ENCODE measurements at regions not wholly inside any gene's neighbourhood (a gene's known extent, or its start where the extent isn't known, plus 50 kb on each side); places are given as distances from the start of the nearest gene placed in this dataset.

DNA sequence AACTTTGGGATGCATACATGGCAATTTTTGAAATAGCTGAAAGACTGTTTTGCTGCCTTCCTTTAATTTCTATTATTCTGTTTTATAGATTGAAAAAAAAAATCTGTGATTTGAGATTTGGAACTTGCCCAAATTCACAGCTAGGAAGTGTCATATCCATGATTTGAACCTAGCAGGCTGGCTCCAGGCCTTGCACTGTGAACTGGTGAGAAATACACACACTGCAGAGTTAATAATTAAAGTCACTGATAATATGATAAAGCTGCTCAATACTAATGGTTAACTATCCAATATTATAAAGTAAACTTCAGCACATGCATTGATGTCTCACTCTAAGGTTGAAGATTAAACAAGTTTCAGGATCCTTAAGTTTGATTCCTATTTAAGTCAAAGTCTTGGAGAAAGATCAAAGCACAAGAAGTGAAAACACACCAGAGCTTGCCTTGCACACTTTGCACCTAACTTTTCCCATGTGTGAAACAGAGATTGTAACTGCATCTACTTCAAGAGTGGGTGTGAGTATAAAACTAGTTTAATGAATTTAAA is 150.6 kb upstream of the CCDC179 start:
- Histone ChIP-seq H3K36me3 (no peaks in the 10 kb centered on the region), H3K9me3 (no peaks in the 10 kb centered on the region), H3K4me3 (no peak overlapping the region), H3K27me3 (no peaks in the 10 kb centered on the region)
- no peak for DNase-seq

DNA sequence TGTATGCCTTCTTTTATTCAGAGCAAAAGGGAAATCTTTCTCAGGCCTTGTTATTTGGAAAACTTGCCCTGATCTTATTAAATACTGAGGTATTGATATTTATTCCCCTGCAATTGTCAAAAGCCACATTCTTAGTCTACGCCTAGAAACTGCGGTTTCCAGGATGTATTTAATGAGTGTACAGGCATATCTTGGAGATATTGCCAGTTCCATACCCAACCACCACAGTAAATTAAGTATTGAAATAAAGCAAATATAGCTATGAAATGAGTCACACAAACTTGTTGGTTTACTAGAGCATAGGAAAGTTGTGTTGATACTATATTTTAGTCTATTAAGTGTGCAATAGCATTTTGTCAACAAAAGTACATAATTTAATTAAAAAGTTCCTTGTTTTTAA is 152.7 kb upstream of the CCDC179 start:
- DNase-seq = no peak
- no peaks in the 10 kb centered on the region for H3K9me3 ChIP-seq
- H3K36me3 ChIP-seq = no peaks in the 10 kb centered on the region
- no peaks in the 10 kb centered on the region for H3K27me3 ChIP-seq
- H3K4me3 ChIP-seq = no peak overlapping the region

DNA sequence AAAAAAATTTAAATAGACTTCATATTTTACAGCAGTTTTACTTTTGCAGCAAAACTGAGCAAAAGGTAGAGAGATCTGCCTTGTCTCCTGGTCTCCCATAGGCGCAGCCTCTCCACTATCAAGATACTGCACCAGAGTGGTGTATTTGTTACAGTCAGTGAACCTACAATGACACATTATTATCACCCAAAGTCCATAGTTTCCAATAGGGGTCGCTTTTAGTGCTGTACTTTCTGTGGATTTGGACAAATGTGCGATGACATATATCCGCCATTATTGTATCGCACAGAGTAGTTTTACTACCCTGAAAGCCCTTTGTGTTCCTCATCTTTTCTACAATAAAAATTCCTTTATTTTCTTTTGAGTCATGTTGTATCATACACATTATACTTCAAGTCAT is 153.2 kb upstream of the CCDC179 start:
- no peaks in the 10 kb centered on the region for H3K27me3 ChIP-seq
- H3K36me3 ChIP-seq = no peaks in the 10 kb centered on the region
- no peaks in the 10 kb centered on the region for H3K9me3 ChIP-seq
- no peak for DNase-seq
- H3K4me3 ChIP-seq = no peak overlapping the region

DNA sequence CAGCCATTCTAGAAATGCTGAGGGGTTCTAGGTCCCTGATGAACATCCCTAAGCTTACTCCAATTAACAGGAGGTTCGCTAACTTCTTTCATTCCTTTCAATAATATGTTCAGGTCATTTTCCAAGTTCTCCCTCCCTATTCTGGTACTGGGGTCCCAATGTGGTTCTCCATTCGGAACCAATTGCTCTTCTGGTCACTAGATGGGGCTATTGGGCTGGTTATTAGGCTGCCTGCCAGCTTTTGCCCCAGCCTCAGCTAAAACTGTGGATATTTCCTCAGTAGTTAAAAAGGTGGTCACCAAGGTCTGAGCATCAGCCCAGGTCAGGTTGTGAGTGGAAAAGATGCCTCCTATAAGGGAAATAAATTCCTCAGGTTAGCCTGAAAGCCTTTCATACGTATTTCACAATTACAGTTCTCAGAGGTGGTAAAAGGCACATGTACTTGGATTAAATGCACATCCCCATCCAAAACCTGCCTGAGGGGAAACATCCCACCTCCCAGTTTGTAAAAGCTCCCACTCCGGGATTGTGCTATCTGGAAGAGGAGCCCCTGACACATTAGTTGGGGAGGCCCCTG is 161.1 kb upstream of the CCDC179 start:
- no peak for DNase-seq
- Histone ChIP-seq H3K27me3 (no peaks in the 10 kb centered on the region), H3K9me3 (no peaks in the 10 kb centered on the region), H3K36me3 (no peaks in the 10 kb centered on the region), H3K4me3 (no peak overlapping the region)

DNA sequence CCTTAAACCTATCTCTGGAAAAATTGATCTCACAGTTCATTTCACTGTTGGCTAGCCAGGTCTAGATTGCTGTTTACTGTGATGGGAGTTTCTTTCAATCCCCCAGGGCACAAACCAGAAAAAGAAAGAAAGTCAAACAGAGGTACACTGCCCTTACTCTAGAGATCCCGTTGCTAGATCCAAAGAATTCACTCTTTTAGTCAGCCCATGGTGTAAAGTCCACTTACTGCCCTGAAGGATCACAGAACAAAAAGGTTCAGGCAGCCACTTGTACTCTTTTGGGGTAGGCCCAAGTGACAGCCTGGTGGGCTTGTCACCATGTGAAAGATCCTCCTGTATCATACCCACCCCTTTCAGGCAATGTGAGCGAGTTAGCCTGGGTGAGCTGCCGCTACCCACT is 162.6 kb upstream of the CCDC179 start:
- Histone ChIP-seq H3K4me3 (no peak overlapping the region), H3K27me3 (no peaks in the 10 kb centered on the region), H3K36me3 (no peaks in the 10 kb centered on the region), H3K9me3 (no peaks in the 10 kb centered on the region)
- no peak for DNase-seq

DNA sequence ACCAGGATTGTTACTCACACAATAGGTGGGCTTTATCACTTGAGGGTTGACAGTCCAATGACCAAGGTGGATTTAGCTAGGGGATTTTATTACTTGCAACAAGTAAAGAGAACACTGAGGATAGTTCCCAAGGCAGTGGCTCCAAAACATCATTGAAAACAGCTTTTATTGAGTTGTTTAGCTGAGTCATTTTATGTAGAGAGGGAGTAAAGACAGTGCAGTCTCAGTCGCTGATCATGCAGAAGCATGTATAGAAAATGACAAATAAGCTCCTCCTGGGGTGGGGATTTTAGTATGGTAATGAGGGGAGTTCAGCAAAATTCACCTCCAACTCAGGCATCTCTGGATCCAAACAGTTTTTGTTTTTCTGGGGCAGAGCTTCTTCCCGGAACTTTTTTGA is 163.0 kb upstream of the CCDC179 start:
- no peak for DNase-seq
- Histone ChIP-seq H3K9me3 (no peaks in the 10 kb centered on the region), H3K36me3 (no peaks in the 10 kb centered on the region), H3K4me3 (no peak overlapping the region), H3K27me3 (no peaks in the 10 kb centered on the region)

DNA sequence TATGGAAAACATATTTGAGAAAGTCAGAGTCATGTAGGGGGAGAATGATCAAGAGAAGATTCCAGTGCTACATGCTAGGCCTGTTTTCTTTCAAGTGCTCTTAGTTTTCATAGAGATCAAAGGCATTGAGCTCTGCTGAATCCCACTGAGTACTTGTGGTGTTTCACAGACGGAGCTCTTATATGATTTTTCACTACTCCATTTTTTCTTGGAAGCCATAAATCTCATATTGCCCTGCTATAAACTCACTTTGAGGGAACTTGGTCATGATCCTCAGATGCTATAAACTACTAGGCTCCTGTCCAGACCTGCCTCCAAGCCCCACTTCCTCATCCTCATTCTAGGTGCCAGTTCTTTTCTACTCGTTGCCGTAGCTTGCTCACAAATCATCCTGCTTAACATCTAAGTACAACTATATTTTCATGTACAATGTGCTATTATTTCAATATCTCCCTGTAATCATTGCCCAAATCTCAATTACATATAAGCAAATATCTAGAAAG is 180.8 kb upstream of the CCDC179 start:
- H3K27me3 ChIP-seq = no peaks in the 10 kb centered on the region
- H3K9me3 ChIP-seq = no peaks in the 10 kb centered on the region
- H3K4me3 ChIP-seq = no peak overlapping the region
- no peaks in the 10 kb centered on the region for H3K36me3 ChIP-seq
- DNase-seq = no peak

DNA sequence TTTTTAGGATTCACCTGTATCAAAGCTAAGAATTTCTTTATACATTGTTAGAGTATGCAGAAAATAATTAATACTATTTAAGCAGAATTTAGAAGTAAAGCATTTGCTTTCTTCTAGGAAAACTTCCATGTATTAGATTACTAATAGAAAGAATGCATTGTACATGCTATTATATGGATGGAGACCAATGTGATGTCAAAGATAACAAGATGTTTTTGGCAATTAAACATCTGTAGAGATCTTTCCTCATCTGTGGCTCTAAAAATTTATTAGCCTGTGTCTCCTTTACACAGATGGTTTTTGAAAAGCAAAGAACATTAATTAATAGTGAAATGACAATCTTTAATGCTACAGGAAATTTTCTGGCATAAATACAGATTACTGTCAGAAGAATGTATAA is 198.4 kb upstream of the CCDC179 start:
- H3K27me3 ChIP-seq = no peaks in the 10 kb centered on the region
- no peaks in the 10 kb centered on the region for H3K36me3 ChIP-seq
- no peak for DNase-seq
- H3K4me3 ChIP-seq = no peak overlapping the region
- H3K9me3 ChIP-seq = no peaks in the 10 kb centered on the region

DNA sequence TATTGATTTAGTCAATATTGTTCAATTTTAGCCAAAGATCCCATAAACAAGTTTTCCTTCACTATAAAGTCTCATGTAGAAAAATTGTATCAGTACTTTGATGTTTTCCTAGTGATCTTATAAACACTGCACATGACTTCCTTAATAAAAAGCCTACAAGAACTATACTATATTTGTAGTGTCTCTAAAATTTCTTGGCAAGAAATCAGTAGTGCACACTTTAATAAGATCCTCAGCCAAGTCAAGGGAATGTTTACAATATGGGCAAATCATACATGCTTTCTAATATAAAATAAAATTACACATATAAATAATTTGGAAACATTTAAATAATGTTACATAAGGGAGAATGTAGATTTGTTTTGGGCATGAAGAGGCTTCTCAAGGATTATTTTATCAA is 203.0 kb upstream of the CCDC179 start:
- Histone ChIP-seq H3K36me3 (no peaks in the 10 kb centered on the region), H3K9me3 (no peaks in the 10 kb centered on the region), H3K4me3 (no peak overlapping the region), H3K27me3 (no peaks in the 10 kb centered on the region)
- no peak for DNase-seq

DNA sequence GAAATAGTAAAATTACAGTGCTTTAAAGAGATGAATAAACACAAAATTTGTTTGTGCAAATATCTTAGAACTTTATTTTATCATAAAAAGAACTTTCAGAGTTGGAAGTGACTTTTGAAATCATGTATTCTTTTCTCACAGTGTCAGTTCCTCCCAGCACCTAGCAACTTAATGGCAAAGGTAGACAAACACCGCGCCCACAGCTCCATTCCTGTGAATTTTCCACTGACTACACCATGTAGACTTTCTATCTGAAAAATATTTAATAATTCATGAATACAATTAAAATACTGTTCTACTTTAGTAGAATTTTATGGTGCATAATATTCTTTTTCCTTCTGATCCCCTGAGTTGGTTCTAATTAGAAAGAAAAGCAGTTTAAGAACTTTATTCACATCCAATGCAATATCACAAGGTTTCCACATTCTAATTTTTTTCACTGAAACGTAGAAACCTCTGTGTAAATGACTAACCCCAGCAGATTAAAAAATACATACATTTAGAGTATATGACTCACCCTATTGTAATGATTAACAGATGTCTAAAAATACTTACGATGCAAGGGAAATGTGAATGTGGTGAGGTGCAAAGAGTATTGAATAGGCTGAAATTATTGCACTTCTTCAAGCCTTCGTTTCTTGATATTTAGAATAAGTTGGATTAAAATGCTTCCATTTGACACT is 218.2 kb upstream of the CCDC179 start:
- no peak for DNase-seq
- Histone ChIP-seq H3K9me3 (no peaks in the 10 kb centered on the region), H3K36me3 (no peaks in the 10 kb centered on the region), H3K27me3 (no peaks in the 10 kb centered on the region), H3K4me3 (no peak overlapping the region)

DNA sequence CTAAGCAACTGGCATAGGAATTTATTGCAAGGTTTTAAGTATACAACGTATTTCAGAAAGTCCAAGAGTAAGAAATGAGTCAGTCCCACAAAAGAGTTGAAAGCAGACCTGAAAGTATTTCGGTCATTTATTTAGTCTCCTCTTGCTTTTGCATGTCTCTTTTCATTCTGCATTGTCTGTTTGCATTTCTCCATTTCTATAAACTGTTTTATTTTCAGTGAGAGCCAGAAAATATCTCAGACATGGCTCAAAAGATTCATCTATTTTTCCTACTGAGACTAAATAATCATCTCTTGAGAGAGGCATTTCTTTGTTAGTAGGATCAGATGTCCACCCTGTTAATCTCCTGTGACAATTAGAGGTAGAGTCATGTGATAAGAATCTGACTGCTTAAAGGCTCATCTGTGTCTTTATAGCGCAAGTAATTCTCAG is 219.1 kb upstream of the CCDC179 start:
- no peak for DNase-seq
- Histone ChIP-seq H3K27me3 (no peaks in the 10 kb centered on the region), H3K9me3 (no peaks in the 10 kb centered on the region), H3K36me3 (no peaks in the 10 kb centered on the region), H3K4me3 (no peak overlapping the region)

DNA sequence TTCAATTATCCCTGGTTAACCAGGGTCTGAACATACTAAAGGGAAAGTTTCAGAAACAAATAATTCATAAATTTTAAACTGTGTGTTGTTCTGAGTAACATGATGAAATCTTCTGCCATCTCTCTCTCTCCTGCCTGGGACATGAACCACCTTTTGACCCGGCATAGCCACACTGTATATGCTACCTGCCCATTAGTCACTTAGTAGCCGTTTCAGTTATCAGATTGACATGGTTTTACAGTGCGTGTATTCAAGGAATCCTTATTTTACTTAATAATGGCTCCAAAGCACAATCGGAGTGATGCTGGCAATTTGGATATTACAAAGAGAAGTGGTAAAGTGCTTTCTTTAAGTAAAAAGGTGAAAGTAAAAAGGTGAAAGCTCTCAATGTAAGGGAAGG is 227.1 kb upstream of the CCDC179 start:
- H3K36me3 ChIP-seq = no peaks in the 10 kb centered on the region
- no peak for DNase-seq
- no peak overlapping the region for H3K4me3 ChIP-seq
- H3K9me3 ChIP-seq = no peaks in the 10 kb centered on the region
- H3K27me3 ChIP-seq = no peaks in the 10 kb centered on the region

DNA sequence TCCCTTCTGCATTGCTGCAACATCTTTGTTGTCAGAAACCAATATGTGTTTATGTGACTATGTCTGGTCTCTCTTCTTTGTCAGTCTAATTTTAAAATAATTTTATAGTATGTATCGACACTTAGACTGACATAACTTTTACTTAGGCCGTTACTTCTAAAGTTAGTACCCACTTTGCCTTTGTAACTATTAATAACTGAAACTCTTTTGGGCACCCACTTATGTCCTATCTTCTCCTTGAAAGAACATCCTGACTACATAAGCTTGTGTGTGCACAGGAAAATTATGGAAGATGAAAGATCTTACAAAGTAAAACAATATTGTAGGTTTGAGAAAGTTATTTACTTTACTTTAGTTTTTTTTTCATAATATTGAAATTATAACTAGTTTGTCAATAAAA is 230.4 kb upstream of the CCDC179 start:
- Histone ChIP-seq H3K36me3 (no peaks in the 10 kb centered on the region), H3K4me3 (no peak overlapping the region), H3K9me3 (no peaks in the 10 kb centered on the region), H3K27me3 (no peaks in the 10 kb centered on the region)
- DNase-seq = no peak

DNA sequence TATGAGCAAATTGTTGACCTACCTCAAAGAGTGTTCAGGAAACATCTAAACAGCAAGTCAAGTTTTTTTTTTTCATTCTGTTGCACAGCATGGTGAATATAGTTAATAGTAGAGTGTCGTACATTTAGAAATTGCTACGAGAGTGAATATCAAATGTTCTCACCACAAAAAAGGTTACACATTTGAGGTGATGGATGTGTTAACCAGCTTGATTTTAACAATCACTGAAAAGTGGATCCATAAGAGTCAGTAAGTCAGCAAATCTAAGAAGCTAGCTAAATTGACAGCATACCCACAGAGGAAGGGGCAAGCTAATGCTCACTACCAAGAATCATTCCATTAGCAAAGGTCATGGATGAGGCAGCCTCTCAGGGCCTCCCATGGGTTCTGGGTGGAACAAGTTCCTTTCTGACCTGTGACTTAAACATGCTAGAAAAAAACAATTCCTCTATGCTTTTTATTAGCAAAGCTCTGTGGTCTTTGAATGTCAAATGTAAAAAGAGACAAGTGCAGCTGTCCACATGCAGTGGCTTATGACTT is 235.4 kb upstream of the CCDC179 start:
- DNase-seq = no peak
- Histone ChIP-seq H3K36me3 (no peaks in the 10 kb centered on the region), H3K27me3 (no peaks in the 10 kb centered on the region), H3K9me3 (no peaks in the 10 kb centered on the region), H3K4me3 (no peak overlapping the region)

DNA sequence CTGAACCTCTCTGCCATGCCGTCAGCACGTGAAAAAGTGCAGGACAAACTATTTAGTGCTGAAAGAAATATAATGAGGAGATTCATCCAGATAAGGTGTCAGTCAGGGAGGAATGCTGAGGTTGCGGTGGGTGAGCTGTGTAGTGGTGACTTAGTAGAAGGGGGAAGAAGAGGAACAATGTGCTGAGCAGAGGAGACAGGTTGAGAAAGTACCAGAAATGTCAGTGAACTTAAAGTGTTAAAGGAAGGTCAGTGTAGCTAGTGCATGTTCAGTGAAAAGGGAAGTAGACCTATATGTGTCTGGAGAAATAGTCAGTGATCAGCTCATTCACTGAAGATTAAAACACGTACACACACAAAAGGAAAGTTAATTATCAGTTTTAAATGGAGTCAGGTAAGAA is 237.6 kb upstream of the CCDC179 start:
- Histone ChIP-seq H3K9me3 (no peaks in the 10 kb centered on the region), H3K36me3 (no peaks in the 10 kb centered on the region), H3K27me3 (no peaks in the 10 kb centered on the region), H3K4me3 (no peak overlapping the region)
- DNase-seq = no peak

DNA sequence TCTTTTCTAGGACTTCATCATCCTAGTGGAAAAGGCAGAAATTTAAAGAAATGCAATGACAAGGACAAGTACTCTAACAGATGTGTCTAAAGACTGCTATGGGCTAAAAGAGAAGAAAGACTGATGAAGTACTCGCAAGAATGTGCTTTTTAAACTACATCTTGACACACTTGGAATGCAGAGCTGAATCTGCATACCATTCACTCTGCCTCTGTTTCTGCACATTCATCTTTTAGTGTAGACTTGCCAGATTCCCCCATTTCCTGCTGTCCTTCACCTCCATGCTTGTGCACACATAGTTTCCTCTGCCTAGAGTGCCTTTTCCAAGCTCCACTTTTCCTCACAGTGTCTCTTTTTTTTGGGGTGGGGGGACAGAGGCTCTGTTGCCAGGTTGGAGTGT is 239.0 kb upstream of the CCDC179 start:
- no peaks in the 10 kb centered on the region for H3K9me3 ChIP-seq
- H3K27me3 ChIP-seq = no peaks in the 10 kb centered on the region
- DNase-seq = no peak
- no peaks in the 10 kb centered on the region for H3K36me3 ChIP-seq
- H3K4me3 ChIP-seq = no peak overlapping the region

DNA sequence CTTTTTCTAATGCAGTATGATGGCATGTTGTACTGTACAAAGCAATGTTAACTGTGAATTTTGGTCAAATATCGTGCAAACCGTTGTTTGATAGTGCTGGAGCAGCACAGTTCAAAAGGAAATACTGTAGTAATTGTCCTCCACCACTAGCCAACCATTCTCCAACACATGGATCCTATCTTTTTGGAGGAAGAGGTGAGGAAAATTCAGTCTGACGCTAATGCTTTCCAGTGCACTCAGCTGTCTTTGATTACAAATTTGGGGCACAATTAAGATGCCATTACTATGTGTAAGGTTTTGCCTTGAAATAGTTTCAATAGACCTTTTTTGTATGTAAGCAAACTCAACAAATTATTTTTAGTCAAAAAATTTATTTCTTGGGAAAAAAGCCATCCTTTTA is 240.5 kb upstream of the CCDC179 start:
- no peaks in the 10 kb centered on the region for H3K27me3 ChIP-seq
- no peaks in the 10 kb centered on the region for H3K9me3 ChIP-seq
- no peak overlapping the region for H3K4me3 ChIP-seq
- DNase-seq = no peak
- H3K36me3 ChIP-seq = no peaks in the 10 kb centered on the region

DNA sequence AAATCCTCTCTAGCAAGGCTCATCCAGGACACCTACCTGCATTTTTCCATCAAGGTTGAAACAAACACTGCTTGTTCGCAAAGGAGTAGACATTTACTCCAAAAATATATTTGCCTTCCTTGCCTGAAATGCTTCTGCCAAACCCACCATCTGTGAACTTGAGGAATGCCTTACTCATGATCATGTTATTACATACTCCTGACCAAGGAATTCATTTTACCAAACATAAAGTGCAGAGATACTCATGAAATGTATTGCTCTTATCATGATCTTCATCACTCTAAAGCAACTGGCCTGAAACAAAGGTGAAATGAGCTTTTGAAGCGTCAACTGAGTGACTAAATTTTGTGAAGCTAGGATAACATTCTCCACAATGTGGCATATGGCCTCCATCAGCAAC is 243.1 kb upstream of the CCDC179 start:
- Histone ChIP-seq H3K4me3 (no peak overlapping the region), H3K9me3 (no peaks in the 10 kb centered on the region), H3K27me3 (no peaks in the 10 kb centered on the region), H3K36me3 (no peaks in the 10 kb centered on the region)
- no peak for DNase-seq
